ENCODE measurements at regions not wholly inside any gene's neighbourhood (a gene's known extent, or its start where the extent isn't known, plus 50 kb on each side); places are given as distances from the start of the nearest gene placed in this dataset.

DNA sequence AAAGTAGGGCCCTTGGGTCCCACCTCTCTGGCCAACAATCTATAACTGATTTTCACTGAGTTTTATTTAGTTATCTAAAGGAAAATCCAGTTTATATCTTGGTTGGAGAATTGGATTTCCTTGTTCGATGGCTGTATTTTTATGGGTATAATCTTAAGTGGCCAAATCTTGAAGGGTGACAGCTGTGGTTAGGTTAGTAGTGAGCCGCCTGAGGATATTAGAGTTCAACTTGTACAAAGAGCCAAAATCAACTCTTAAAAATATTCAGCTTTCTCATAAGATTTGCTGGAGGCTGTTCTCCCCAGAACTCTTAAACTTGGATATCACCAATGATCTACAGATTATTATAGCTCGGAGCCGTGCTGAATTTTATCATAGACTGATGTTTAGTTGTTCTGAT, 54.6 kb upstream of the UNC5C start:
- H2AFZ ChIP-seq (ENCODE audit: low read length): no peak overlapping the region
- H3K9me2 ChIP-seq (ENCODE audit: low read depth, low read length): no peaks in the 10 kb centered on the region
- no peaks in the 10 kb centered on the region for H3K4me1 ChIP-seq (ENCODE audit: insufficient read depth, low read length, severe bottlenecking)
- H3K4me3 ChIP-seq (ENCODE audit: low read depth, low read length, poor library complexity, severe bottlenecking): no peak overlapping the region
- no peaks in the 10 kb centered on the region for H3K36me3 ChIP-seq (ENCODE audit: insufficient read depth, low read length)
- H4K20me1 ChIP-seq (ENCODE audit: insufficient read depth, low read length): no peaks in the 10 kb centered on the region
- no peaks in the 10 kb centered on the region for H3K9me3 ChIP-seq (ENCODE audit: low read length)
- no peaks in the 10 kb centered on the region for H3K27me3 ChIP-seq (ENCODE audit: insufficient read depth, low read length)
- H3K4me2 ChIP-seq (ENCODE audit: low read length): no peak overlapping the region
- no peak overlapping the region for H3K9ac ChIP-seq (ENCODE audit: low read length)
- TF ChIP-seq, protein P1, sequence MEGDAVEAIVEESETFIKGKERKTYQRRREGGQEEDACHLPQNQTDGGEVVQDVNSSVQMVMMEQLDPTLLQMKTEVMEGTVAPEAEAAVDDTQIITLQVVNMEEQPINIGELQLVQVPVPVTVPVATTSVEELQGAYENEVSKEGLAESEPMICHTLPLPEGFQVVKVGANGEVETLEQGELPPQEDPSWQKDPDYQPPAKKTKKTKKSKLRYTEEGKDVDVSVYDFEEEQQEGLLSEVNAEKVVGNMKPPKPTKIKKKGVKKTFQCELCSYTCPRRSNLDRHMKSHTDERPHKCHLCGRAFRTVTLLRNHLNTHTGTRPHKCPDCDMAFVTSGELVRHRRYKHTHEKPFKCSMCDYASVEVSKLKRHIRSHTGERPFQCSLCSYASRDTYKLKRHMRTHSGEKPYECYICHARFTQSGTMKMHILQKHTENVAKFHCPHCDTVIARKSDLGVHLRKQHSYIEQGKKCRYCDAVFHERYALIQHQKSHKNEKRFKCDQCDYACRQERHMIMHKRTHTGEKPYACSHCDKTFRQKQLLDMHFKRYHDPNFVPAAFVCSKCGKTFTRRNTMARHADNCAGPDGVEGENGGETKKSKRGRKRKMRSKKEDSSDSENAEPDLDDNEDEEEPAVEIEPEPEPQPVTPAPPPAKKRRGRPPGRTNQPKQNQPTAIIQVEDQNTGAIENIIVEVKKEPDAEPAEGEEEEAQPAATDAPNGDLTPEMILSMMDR (IDR thresholded peaks at IDR 0.05; ENCODE audit: low read length): no peak
- no peak for TF ChIP-seq EZH2 (IDR thresholded peaks at IDR 0.05; ENCODE audit: borderline replicate concordance, low read length)
- H3K79me2 ChIP-seq (ENCODE audit: insufficient read depth, low read length): no peaks in the 10 kb centered on the region
- H3F3A ChIP-seq (ENCODE audit: insufficient read depth, low read length): no peaks in the 10 kb centered on the region
- no peak overlapping the region for H3K27ac ChIP-seq (ENCODE audit: low read depth, low read length, poor library complexity, severe bottlenecking)

- Histone ChIP-seq H3K4me1 (ENCODE audit: insufficient read depth, low read length, severe bottlenecking) (no peaks in the 10 kb centered on the region), H2AFZ (ENCODE audit: low read length) (no peak overlapping the region), H3K4me2 (ENCODE audit: low read length) (no peak overlapping the region), H3K9me3 (ENCODE audit: low read length) (no peaks in the 10 kb centered on the region), H3K79me2 (ENCODE audit: insufficient read depth, low read length) (no peaks in the 10 kb centered on the region), H3K4me3 (ENCODE audit: low read depth, low read length, poor library complexity, severe bottlenecking) (no peak overlapping the region), H4K20me1 (ENCODE audit: insufficient read depth, low read length) (no peaks in the 10 kb centered on the region), H3K9me2 (ENCODE audit: low read depth, low read length) (no peaks in the 10 kb centered on the region), H3K9ac (ENCODE audit: low read length) (no peak overlapping the region), H3K27me3 (ENCODE audit: insufficient read depth, low read length) (no peaks in the 10 kb centered on the region), H3F3A (ENCODE audit: insufficient read depth, low read length) (no peaks in the 10 kb centered on the region), H3K36me3 (ENCODE audit: insufficient read depth, low read length) (no peaks in the 10 kb centered on the region), H3K27ac (ENCODE audit: low read depth, low read length, poor library complexity, severe bottlenecking) (no peak overlapping the region)
- TF ChIP-seq EZH2 (IDR thresholded peaks at IDR 0.05; ENCODE audit: borderline replicate concordance, low read length): no peak
- TF ChIP-seq, protein P1 (IDR thresholded peaks at IDR 0.05; ENCODE audit: low read length): no peak
Observed at GRCh38 chr4:95602872-95603271, 54.1 kb upstream of the UNC5C start.

DNA sequence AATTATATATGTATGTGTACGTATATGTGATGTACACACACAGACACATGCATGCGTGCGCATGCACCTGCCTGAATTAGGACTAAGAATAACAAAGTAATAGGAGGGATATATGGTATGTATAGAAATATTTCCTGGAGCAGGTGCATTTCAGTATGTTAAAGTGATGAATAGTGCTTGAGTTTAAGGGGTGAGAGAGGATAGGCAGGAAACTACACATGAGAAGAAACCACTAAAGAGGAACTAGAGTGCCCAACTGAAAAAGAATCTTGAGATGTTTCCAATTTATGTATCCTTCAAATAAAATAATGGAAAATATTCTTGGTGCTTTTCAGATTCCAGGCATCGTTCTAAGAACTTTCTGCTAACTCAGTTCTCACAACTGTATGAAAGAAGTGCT, 52.6 kb upstream of the UNC5C start:
- Histone ChIP-seq H2AFZ (ENCODE audit: low read length) (no peak overlapping the region), H3K9me2 (ENCODE audit: low read depth, low read length) (no peaks in the 10 kb centered on the region), H3K4me1 (ENCODE audit: insufficient read depth, low read length, severe bottlenecking) (no peaks in the 10 kb centered on the region), H3K27ac (ENCODE audit: low read depth, low read length, poor library complexity, severe bottlenecking) (no peak overlapping the region), H3K4me2 (ENCODE audit: low read length) (no peak overlapping the region), H3K9ac (ENCODE audit: low read length) (no peak overlapping the region), H3K79me2 (ENCODE audit: insufficient read depth, low read length) (no peaks in the 10 kb centered on the region), H3F3A (ENCODE audit: insufficient read depth, low read length) (no peaks in the 10 kb centered on the region), H3K4me3 (ENCODE audit: low read depth, low read length, poor library complexity, severe bottlenecking) (no peak overlapping the region), H4K20me1 (ENCODE audit: insufficient read depth, low read length) (no peaks in the 10 kb centered on the region), H3K36me3 (ENCODE audit: insufficient read depth, low read length) (no peaks in the 10 kb centered on the region), H3K9me3 (ENCODE audit: low read length) (no peaks in the 10 kb centered on the region), H3K27me3 (ENCODE audit: insufficient read depth, low read length) (no peaks in the 10 kb centered on the region)
- TF ChIP-seq EZH2 (IDR thresholded peaks at IDR 0.05; ENCODE audit: borderline replicate concordance, low read length): no peak
- TF ChIP-seq, protein P1 (IDR thresholded peaks at IDR 0.05; ENCODE audit: low read length): no peak
